ENCODE measurements at regions not wholly inside any gene's neighbourhood (a gene's known extent, or its start where the extent isn't known, plus 50 kb on each side); places are given as distances from the start of the nearest gene placed in this dataset.

- no peak overlapping the region for H3K4me3 ChIP-seq (ENCODE audit: low read depth, low read length, poor library complexity, severe bottlenecking)
- no TSS peak for BruUV-seq (replicated peaks)
- H3K36me3 ChIP-seq (ENCODE audit: insufficient read depth, low read length, poor library complexity, severe bottlenecking), result no peaks in the 10 kb centered on the region
- TF ChIP-seq EZH2 (IDR thresholded peaks at IDR 0.05; ENCODE audit: borderline replicate concordance, low read depth, low read length, poor library complexity, severe bottlenecking) (no peak), CTCF (conservative IDR thresholded peaks at IDR 0.05; ENCODE audit: low read depth, low read length) (no peak)
- H3K9me3 ChIP-seq (ENCODE audit: low read depth, low read length, poor library complexity, severe bottlenecking), result no peaks in the 10 kb centered on the region
- no peak for DNase-seq (ENCODE audit: low spot score)
- peaks cover 9% of the 10 kb centered on the region for H3K27me3 ChIP-seq (replicated peaks; ENCODE audit: insufficient read depth, low read depth, low read length, poor library complexity)
- H3K4me1 ChIP-seq (ENCODE audit: insufficient read depth, low read length, poor library complexity, severe bottlenecking), result no peaks in the 10 kb centered on the region
- intact Hi-C loops (cut with micrococcal nuclease; ENCODE audit: unreplicated experiment), result no loop called here
- CTCF ChIA-PET, result no interaction called here
- POLR2A ChIA-PET (ENCODE audit: low non-redundant PET), result interaction anchor here (0.6 kb wide), 1 partner anchor 23 kb away, joined by 4 read pairs; no protein-coding TSS in a partner anchor
- no peak overlapping the region for H3K27ac ChIP-seq (ENCODE audit: low read depth, low read length, poor library complexity, severe bottlenecking)
Measured at GRCh38 chr3:137171834-137172603, 214.2 kb downstream of the IL20RB start.

- ChIA-PET POLR2A (ENCODE audit: low non-redundant PET) (interaction anchor here (0.6 kb wide), 1 partner anchor 24 kb away, joined by 4 read pairs; no protein-coding TSS in a partner anchor), CTCF (no interaction called here)
Measured at GRCh38 chr3:137172728-137173127, 214.9 kb downstream of the IL20RB start.

GRCh38 chr3:137174514-137174913 is 216.7 kb downstream of the IL20RB start:
- POLR2A ChIA-PET (ENCODE audit: low non-redundant PET), result no interaction called here
- intact Hi-C loops (cut with micrococcal nuclease; ENCODE audit: unreplicated experiment), result no loop called here
- TF ChIP-seq EZH2 (IDR thresholded peaks at IDR 0.05; ENCODE audit: borderline replicate concordance, low read depth, low read length, poor library complexity, severe bottlenecking), result no peak
- TF ChIP-seq CTCF (conservative IDR thresholded peaks at IDR 0.05; ENCODE audit: low read depth, low read length), result no peak
- DNase-seq (ENCODE audit: low spot score), result no peak
- CTCF ChIA-PET, result no interaction called here
- no peaks in the 10 kb centered on the region for H3K9me3 ChIP-seq (ENCODE audit: low read depth, low read length, poor library complexity, severe bottlenecking)
- no TSS peak for BruUV-seq (replicated peaks)
- H3K4me3 ChIP-seq (ENCODE audit: low read depth, low read length, poor library complexity, severe bottlenecking), result no peak overlapping the region
- H3K27ac ChIP-seq (ENCODE audit: low read depth, low read length, poor library complexity, severe bottlenecking), result no peak overlapping the region
- peaks cover 9% of the 10 kb centered on the region for H3K27me3 ChIP-seq (replicated peaks; ENCODE audit: insufficient read depth, low read depth, low read length, poor library complexity)
- no peaks in the 10 kb centered on the region for H3K36me3 ChIP-seq (ENCODE audit: insufficient read depth, low read length, poor library complexity, severe bottlenecking)
- no peaks in the 10 kb centered on the region for H3K4me1 ChIP-seq (ENCODE audit: insufficient read depth, low read length, poor library complexity, severe bottlenecking)

More at GRCh38 chr3:137172728-137173127, 214.9 kb downstream of the IL20RB start:
- no TSS peak for BruUV-seq (replicated peaks)
- no peaks in the 10 kb centered on the region for H3K9me3 ChIP-seq (ENCODE audit: low read depth, low read length, poor library complexity, severe bottlenecking)
- H3K4me1 ChIP-seq (ENCODE audit: insufficient read depth, low read length, poor library complexity, severe bottlenecking), result no peaks in the 10 kb centered on the region
- intact Hi-C loops (cut with micrococcal nuclease; ENCODE audit: unreplicated experiment), result no loop called here
- no peak for TF ChIP-seq CTCF (conservative IDR thresholded peaks at IDR 0.05; ENCODE audit: low read depth, low read length)
- no peak for DNase-seq (ENCODE audit: low spot score)
- no peak overlapping the region for H3K27ac ChIP-seq (ENCODE audit: low read depth, low read length, poor library complexity, severe bottlenecking)
- peaks cover 9% of the 10 kb centered on the region for H3K27me3 ChIP-seq (replicated peaks; ENCODE audit: insufficient read depth, low read depth, low read length, poor library complexity)
- H3K36me3 ChIP-seq (ENCODE audit: insufficient read depth, low read length, poor library complexity, severe bottlenecking), result no peaks in the 10 kb centered on the region
- no peak overlapping the region for H3K4me3 ChIP-seq (ENCODE audit: low read depth, low read length, poor library complexity, severe bottlenecking)

Measured in A673 (cell line).